SK-N-SH (cell line): ENCODE measurements at regions not wholly inside any gene's neighbourhood (a gene's known extent, or its start where the extent isn't known, plus 50 kb on each side); places are given as distances from the start of the nearest gene placed in this dataset.

Source experiments
- CTCF ChIA-PET: fragments of 300-600, 350-600 bp; formaldehyde crosslinking; extraction: SDS; loops from one replicate; lab custom pipeline; 2021; lab: Yijun Ruan, JAX
- POLR2A ChIA-PET: fragments of 350-600 bp; sonication (Branson Sonifier 250); formaldehyde crosslinking; extraction: SDS; loops from one replicate; lab custom pipeline; 2020; ENCODE audit warnings: antibody characterized with exemption, inconsistent platforms; lab: Yijun Ruan, JAX
- DNase-seq: peaks from one replicate; pipeline ENCODE4 v3.0.0; 2012
- H2AFZ ChIP-seq: fragments of 200-600 bp; sonication (generic); 2 replicates; pipeline ENCODE4 v1.8.1; 2016; ENCODE audit warnings: antibody characterized with exemption, mild to moderate bottlenecking, low read depth
- H3F3A ChIP-seq: fragments of 200-600 bp; sonication (generic); replicated peaks from 2 replicates; pipeline ENCODE3; 2016; ENCODE audit warnings: antibody characterized with exemption, mild to moderate bottlenecking; ENCODE audit not compliant: insufficient read depth
- H3K27ac ChIP-seq, 2 experiments: fragments of 200-500 bp in 1 of 2; fragments of 200-600 bp in 1 of 2; sonication (Bioruptor generic) in 1 of 2; sonication (generic), shearing (Covaris generic) in 1 of 2; 2 replicates each; pipeline versions ENCODE4 v1.5.1 to v1.6.1; 2014 to 2016; ENCODE audit warnings: low read depth in 2 of 2, inconsistent platforms in 1 of 2, low read length in 1 of 2, mild to moderate bottlenecking in 1 of 2, mixed read lengths in 1 of 2
- H3K27me3 ChIP-seq: fragments of 200-600 bp; sonication (generic), shearing (Covaris generic); 2 replicates; pipeline ENCODE4 v1.6.1; 2016; ENCODE audit warnings: mixed run types; ENCODE audit not compliant: insufficient read depth
- H3K36me3 ChIP-seq, 2 experiments: fragments of 200-500 bp in 1 of 2; fragments of 200-600 bp in 1 of 2; sonication (Bioruptor generic) in 1 of 2; sonication (generic) in 1 of 2; replicated peaks in 1 of 2; 2 replicates each; pipeline versions ENCODE3 to v1.5.1; 2014 to 2016; ENCODE audit warnings: low read length in 1 of 2, mild to moderate bottlenecking in 1 of 2; ENCODE audit not compliant: insufficient read depth in 2 of 2, control insufficient read depth in 1 of 2
- H3K4me1 ChIP-seq, 2 experiments: fragments of 200-500 bp in 1 of 2; fragments of 200-600 bp in 1 of 2; sonication (Bioruptor generic) in 1 of 2; sonication (generic), shearing (Covaris generic) in 1 of 2; 2 replicates each; pipeline versions ENCODE4 v1.5.1 to v1.6.1; 2014 to 2016; ENCODE audit warnings: low read depth in 1 of 2, low read length in 1 of 2, mixed run types in 1 of 2; ENCODE audit not compliant: insufficient read depth in 2 of 2, control insufficient read depth in 1 of 2
- H3K4me2 ChIP-seq: fragments of 200-600 bp; sonication (generic), shearing (Covaris generic); 2 replicates; pipeline ENCODE4 v1.6.1; 2017; ENCODE audit warnings: mixed run types
- H3K4me3 ChIP-seq, 2 experiments: fragments of 200-500 bp in 1 of 2; fragments of 200-600 bp in 1 of 2; sonication (Bioruptor generic) in 1 of 2; sonication (generic), shearing (Covaris generic) in 1 of 2; 2 replicates each; pipeline versions ENCODE4 v1.5.1 to v1.8.1; 2014 to 2016; ENCODE audit warnings: low read depth in 2 of 2, inconsistent platforms in 1 of 2, low read length in 1 of 2, mild to moderate bottlenecking in 1 of 2, mixed read lengths in 1 of 2, moderate library complexity in 1 of 2
- H3K79me2 ChIP-seq: fragments of 200-600 bp; sonication (generic); 2 replicates; pipeline ENCODE4 v1.8.1; 2017; ENCODE audit warnings: mild to moderate bottlenecking; ENCODE audit not compliant: insufficient read depth
- H3K9ac ChIP-seq: fragments of 200-600 bp; sonication (generic); 2 replicates; pipeline ENCODE4 v1.6.1; 2017; ENCODE audit warnings: mixed run types
- H3K9me2 ChIP-seq: fragments of 200-600 bp; sonication (generic); 2 replicates; pipeline ENCODE4 v1.6.1; 2017; ENCODE audit warnings: mixed run types
- H3K9me3 ChIP-seq: fragments of 200-600 bp; sonication (generic); 2 replicates; pipeline ENCODE4 v1.6.1; 2017; ENCODE audit warnings: mixed run types, mild to moderate bottlenecking, moderate library complexity
- H4K20me1 ChIP-seq: fragments of 200-600 bp; sonication (generic); 2 replicates; pipeline ENCODE4 v1.6.1; 2017; ENCODE audit warnings: mild to moderate bottlenecking, mixed run types; ENCODE audit not compliant: insufficient read depth
- CHD2 ChIP-seq: fragments of 150-350 bp; IDR thresholded peaks from 2 replicates; pipeline ENCODE4 v1.6.1; 2018; ENCODE audit warnings: low read length; ENCODE audit not compliant: partially characterized antibody
- ELF1 ChIP-seq: IDR thresholded peaks from 2 replicates; pipeline ENCODE4 v1.4.0; 2012
- EZH2phosphoT487 ChIP-seq: fragments of 200-600 bp; sonication (generic); IDR thresholded peaks from 2 replicates; pipeline ENCODE4 v1.6.1; 2017; ENCODE audit warnings: low read depth, mixed run types, mild to moderate bottlenecking, antibody characterized with exemption, moderate library complexity, borderline replicate concordance
- FOSL2 ChIP-seq: IDR thresholded peaks from 2 replicates; pipeline ENCODE4 v1.4.0; 2012; ENCODE audit warnings: low read depth, mild to moderate bottlenecking, moderate library complexity, borderline replicate concordance
- FOXM1 ChIP-seq: IDR thresholded peaks from 2 replicates; pipeline ENCODE4 v1.4.0; 2012; ENCODE audit warnings: low read depth, mild to moderate bottlenecking
- GABPA ChIP-seq: IDR thresholded peaks from 2 replicates; pipeline ENCODE4 v1.4.0; 2012; ENCODE audit warnings: low read depth, mild to moderate bottlenecking
- GATA2 ChIP-seq: sonication (generic); formaldehyde crosslinking; IDR thresholded peaks from 2 replicates; pipeline ENCODE4 v1.5.0; 2020; ENCODE audit warnings: mild to moderate bottlenecking, missing genetic modification reagents
- MXI1 ChIP-seq: IDR thresholded peaks from 2 replicates; pipeline ENCODE4 v1.6.1; 2012; ENCODE audit warnings: mild to moderate bottlenecking, low read depth, low read length, improper control_type of control experiment
- NFIC ChIP-seq: IDR thresholded peaks from 2 replicates; pipeline ENCODE4 v1.4.0; 2012; ENCODE audit warnings: borderline replicate concordance
- POLR2AphosphoS5 ChIP-seq: IDR thresholded peaks from 2 replicates; pipeline ENCODE4 v1.6.1; 2012; ENCODE audit warnings: low read depth, low read length
- RCOR1 ChIP-seq: fragments of 150-350 bp; IDR thresholded peaks from 2 replicates; pipeline ENCODE4 v1.6.1; 2017; ENCODE audit warnings: antibody characterized with exemption, low read length
- SIN3A ChIP-seq: IDR thresholded peaks from 2 replicates; pipeline ENCODE4 v1.6.1; 2012; ENCODE audit warnings: low read depth, mild to moderate bottlenecking, low read length, moderate library complexity, borderline replicate concordance
- SMC3 ChIP-seq: IDR thresholded peaks from 2 replicates; pipeline ENCODE4 v1.6.1; 2012; ENCODE audit warnings: low read depth, low read length, improper control_type of control experiment
- TCF12 ChIP-seq: IDR thresholded peaks from 2 replicates; pipeline ENCODE4 v1.4.0; 2012
- WGBS: methylation state at CpG from one replicate; pipeline ENCODE4 v1.1.6; 2017; ENCODE audit warnings: low lambda C conversion rate; 5-methylcytosine and 5-hydroxymethylcytosine counted together
- TF ChIP-seq, protein P1 (sequence below): fragments of 150-350 bp; IDR thresholded peaks from 2 replicates; pipeline ENCODE4 v1.6.1; 2016; ENCODE audit warnings: mild to moderate bottlenecking, low read depth, low read length
- TF ChIP-seq, protein P2 (sequence below): IDR thresholded peaks from 2 replicates; pipeline ENCODE4 v1.4.0; 2012; ENCODE audit warnings: low read depth, borderline replicate concordance
- TF ChIP-seq, protein P3 (sequence below): IDR thresholded peaks from 2 replicates; pipeline ENCODE4; 2012
- TF ChIP-seq, protein P4 (sequence below): fragments of 200-600 bp; sonication (generic); IDR thresholded peaks from 2 replicates; pipeline ENCODE4 v1.6.1; 2017; ENCODE audit warnings: antibody characterized with exemption, mild to moderate bottlenecking, moderate library complexity
- TF ChIP-seq, protein P5 (sequence below): IDR thresholded peaks from 2 replicates; pipeline ENCODE4 v1.6.1; 2012; ENCODE audit warnings: mild to moderate bottlenecking, low read depth, low read length, moderate library complexity
- TF ChIP-seq, protein P6 (sequence below): IDR thresholded peaks from 2 replicates; pipeline ENCODE4 v1.4.0; 2012; ENCODE audit warnings: low read depth

DNA sequence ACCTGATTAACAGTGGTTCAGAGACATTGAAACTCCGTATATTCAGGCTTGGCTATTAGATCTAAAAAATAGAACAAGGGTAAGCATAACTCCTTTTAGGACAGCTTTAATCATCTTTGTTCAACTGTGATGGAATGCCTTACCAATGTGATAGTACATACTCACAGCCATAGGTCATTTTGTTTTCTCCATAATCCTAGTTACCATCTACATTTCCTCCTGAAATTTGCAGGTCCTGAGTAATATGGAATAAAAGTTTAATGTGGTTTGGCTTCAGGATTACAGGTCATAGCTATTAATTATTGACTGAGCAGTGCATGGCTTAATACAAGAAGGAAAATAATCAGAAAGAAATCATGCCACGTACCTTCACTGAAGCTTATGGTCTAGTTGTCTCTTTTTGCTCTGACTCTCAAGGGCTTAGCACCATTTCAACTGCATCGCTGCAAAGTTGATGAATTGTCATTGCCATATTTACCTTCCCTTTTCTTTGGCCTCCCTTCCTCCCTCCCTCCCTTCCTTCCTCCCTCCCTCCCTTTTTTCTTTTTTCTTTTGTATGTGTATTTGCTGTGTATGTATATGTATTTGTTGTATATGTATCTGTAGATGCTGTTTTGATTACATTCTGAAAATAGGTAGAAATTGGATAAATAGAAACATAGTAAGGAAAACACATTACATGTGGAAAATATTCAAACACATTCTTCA, 250.9 kb upstream of the ZNF608 start:
- no peaks in the 10 kb centered on the region for H3K27me3 ChIP-seq
- H3K36me3 ChIP-seq, result no peaks in the 10 kb centered on the region
- H3K9me2 ChIP-seq, result no peaks in the 10 kb centered on the region
- no peaks in the 10 kb centered on the region for H4K20me1 ChIP-seq
- no peak overlapping the region for H3K4me3 ChIP-seq
- H3K4me1 ChIP-seq, result peaks cover 0 to 14% of the 10 kb centered on the region in 2 experiments; a peak in 2 of 4 replicates
- DNase-seq, result no peak
- WGBS, result 93% methylated on average over 3 of the region's 3 CpGs
- no peaks in the 10 kb centered on the region for H3F3A ChIP-seq
- no peak overlapping the region for H3K4me2 ChIP-seq
- no peak overlapping the region for H3K9ac ChIP-seq
- H3K9me3 ChIP-seq, result no peaks in the 10 kb centered on the region
- no peak for TF ChIP-seq MXI1
- TF ChIP-seq GABPA, result no peak
- TF ChIP-seq SMC3, result no peak
- TF ChIP-seq SIN3A, result no peak
- TF ChIP-seq, protein P1, sequence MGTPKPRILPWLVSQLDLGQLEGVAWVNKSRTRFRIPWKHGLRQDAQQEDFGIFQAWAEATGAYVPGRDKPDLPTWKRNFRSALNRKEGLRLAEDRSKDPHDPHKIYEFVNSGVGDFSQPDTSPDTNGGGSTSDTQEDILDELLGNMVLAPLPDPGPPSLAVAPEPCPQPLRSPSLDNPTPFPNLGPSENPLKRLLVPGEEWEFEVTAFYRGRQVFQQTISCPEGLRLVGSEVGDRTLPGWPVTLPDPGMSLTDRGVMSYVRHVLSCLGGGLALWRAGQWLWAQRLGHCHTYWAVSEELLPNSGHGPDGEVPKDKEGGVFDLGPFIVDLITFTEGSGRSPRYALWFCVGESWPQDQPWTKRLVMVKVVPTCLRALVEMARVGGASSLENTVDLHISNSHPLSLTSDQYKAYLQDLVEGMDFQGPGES, result no peak
- no peak for TF ChIP-seq FOSL2
- no peak for TF ChIP-seq GATA2 (CRISPR knock-in tag)
- no peak for TF ChIP-seq CHD2
- TF ChIP-seq NFIC, result no peak
- no peak for TF ChIP-seq POLR2AphosphoS5
- TF ChIP-seq, protein P2, sequence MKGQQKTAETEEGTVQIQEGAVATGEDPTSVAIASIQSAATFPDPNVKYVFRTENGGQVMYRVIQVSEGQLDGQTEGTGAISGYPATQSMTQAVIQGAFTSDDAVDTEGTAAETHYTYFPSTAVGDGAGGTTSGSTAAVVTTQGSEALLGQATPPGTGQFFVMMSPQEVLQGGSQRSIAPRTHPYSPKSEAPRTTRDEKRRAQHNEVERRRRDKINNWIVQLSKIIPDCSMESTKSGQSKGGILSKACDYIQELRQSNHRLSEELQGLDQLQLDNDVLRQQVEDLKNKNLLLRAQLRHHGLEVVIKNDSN, result no peak
- TF ChIP-seq, protein P3, sequence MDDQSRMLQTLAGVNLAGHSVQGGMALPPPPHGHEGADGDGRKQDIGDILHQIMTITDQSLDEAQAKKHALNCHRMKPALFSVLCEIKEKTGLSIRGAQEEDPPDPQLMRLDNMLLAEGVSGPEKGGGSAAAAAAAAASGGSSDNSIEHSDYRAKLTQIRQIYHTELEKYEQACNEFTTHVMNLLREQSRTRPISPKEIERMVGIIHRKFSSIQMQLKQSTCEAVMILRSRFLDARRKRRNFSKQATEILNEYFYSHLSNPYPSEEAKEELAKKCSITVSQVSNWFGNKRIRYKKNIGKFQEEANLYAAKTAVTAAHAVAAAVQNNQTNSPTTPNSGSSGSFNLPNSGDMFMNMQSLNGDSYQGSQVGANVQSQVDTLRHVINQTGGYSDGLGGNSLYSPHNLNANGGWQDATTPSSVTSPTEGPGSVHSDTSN, result no peak
- no peak for TF ChIP-seq TCF12
- TF ChIP-seq ELF1, result no peak
- TF ChIP-seq, protein P4, sequence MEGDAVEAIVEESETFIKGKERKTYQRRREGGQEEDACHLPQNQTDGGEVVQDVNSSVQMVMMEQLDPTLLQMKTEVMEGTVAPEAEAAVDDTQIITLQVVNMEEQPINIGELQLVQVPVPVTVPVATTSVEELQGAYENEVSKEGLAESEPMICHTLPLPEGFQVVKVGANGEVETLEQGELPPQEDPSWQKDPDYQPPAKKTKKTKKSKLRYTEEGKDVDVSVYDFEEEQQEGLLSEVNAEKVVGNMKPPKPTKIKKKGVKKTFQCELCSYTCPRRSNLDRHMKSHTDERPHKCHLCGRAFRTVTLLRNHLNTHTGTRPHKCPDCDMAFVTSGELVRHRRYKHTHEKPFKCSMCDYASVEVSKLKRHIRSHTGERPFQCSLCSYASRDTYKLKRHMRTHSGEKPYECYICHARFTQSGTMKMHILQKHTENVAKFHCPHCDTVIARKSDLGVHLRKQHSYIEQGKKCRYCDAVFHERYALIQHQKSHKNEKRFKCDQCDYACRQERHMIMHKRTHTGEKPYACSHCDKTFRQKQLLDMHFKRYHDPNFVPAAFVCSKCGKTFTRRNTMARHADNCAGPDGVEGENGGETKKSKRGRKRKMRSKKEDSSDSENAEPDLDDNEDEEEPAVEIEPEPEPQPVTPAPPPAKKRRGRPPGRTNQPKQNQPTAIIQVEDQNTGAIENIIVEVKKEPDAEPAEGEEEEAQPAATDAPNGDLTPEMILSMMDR, result no peak
- no peak for TF ChIP-seq EZH2phosphoT487
- TF ChIP-seq FOXM1, result no peak
- TF ChIP-seq, protein P5, sequence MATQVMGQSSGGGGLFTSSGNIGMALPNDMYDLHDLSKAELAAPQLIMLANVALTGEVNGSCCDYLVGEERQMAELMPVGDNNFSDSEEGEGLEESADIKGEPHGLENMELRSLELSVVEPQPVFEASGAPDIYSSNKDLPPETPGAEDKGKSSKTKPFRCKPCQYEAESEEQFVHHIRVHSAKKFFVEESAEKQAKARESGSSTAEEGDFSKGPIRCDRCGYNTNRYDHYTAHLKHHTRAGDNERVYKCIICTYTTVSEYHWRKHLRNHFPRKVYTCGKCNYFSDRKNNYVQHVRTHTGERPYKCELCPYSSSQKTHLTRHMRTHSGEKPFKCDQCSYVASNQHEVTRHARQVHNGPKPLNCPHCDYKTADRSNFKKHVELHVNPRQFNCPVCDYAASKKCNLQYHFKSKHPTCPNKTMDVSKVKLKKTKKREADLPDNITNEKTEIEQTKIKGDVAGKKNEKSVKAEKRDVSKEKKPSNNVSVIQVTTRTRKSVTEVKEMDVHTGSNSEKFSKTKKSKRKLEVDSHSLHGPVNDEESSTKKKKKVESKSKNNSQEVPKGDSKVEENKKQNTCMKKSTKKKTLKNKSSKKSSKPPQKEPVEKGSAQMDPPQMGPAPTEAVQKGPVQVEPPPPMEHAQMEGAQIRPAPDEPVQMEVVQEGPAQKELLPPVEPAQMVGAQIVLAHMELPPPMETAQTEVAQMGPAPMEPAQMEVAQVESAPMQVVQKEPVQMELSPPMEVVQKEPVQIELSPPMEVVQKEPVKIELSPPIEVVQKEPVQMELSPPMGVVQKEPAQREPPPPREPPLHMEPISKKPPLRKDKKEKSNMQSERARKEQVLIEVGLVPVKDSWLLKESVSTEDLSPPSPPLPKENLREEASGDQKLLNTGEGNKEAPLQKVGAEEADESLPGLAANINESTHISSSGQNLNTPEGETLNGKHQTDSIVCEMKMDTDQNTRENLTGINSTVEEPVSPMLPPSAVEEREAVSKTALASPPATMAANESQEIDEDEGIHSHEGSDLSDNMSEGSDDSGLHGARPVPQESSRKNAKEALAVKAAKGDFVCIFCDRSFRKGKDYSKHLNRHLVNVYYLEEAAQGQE, result no peak
- TF ChIP-seq RCOR1, result no peak
- TF ChIP-seq, protein P6, sequence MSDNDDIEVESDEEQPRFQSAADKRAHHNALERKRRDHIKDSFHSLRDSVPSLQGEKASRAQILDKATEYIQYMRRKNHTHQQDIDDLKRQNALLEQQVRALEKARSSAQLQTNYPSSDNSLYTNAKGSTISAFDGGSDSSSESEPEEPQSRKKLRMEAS, result no peak
- ChIA-PET POLR2A (no interaction called here), CTCF (interaction anchor here (0.6 kb wide), 1 partner anchor 10 kb away, joined by 3 read pairs; no protein-coding TSS in a partner anchor)
- H2AFZ ChIP-seq, result no peak overlapping the region
- H3K79me2 ChIP-seq, result no peaks in the 10 kb centered on the region
- H3K27ac ChIP-seq, result no peak overlapping the region
